ENCODE measurements at regions not wholly inside any gene's neighbourhood (a gene's known extent, or its start where the extent isn't known, plus 50 kb on each side); places are given as distances from the start of the nearest gene placed in this dataset.

DNA sequence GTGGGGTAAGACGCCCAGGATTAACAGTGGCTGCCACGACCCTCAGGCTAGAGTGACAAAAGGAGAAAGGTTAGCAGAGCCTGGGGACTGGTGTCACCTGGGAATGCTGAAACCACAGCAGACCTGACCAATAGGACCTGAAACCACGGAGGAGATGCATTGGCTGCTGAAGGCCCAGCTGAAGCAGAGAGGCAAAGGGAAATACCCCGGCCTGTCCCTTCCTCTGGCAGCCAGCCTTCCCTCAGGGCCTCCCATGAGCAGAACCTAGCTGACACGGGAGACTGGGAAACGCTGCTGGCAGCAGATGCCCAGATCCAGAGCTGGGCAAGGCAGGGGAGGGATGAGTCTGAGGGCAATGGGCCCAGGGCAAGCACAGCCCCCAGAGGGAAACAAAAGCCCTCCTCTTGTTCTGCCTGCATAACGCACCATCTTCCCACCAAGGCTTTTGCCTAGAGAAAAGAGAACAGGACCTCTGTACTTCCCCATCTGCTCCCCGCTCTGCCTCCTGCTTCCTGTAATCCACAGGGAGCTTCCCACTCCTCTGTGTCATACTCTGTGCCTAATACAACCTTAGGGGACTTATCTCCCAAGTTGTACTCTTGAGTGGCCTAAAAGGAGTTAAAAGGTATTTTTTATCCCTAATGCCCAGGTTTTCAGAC is 216.2 kb downstream of the ABHD5 start:
- H3K27ac ChIP-seq (ENCODE audit: low read depth in 1 of 2, low read length in 2 of 2) = no peak overlapping the region
- no peaks in the 10 kb centered on the region for H3K4me1 ChIP-seq (ENCODE audit: control insufficient read depth in 1 of 2, insufficient read depth in 2 of 2, low read length in 2 of 2)
- 76 to 78% methylated on average over 8 of the region's 8 CpGs for WGBS, 2 donors
- intact Hi-C loops (cut with DNase I) = no loop called here
- peak; percentile 15 for ATAC-seq (ENCODE audit: low FRiP score)
- H3K9me3 ChIP-seq (ENCODE audit: control insufficient read depth, low read length) = no peaks in the 10 kb centered on the region
- no peak overlapping the region for H3K4me3 ChIP-seq (ENCODE audit: low read length in 2 of 2)
- H3K27me3 ChIP-seq (ENCODE audit: control insufficient read depth in 1 of 2, insufficient read depth in 2 of 2, low read length in 1 of 2) = no peaks in the 10 kb centered on the region
- no peaks in the 10 kb centered on the region for H3K36me3 ChIP-seq (ENCODE audit: control insufficient read depth in 1 of 2, insufficient read depth in 2 of 2, low read length in 1 of 2)
- DNase-seq = no peak

DNA sequence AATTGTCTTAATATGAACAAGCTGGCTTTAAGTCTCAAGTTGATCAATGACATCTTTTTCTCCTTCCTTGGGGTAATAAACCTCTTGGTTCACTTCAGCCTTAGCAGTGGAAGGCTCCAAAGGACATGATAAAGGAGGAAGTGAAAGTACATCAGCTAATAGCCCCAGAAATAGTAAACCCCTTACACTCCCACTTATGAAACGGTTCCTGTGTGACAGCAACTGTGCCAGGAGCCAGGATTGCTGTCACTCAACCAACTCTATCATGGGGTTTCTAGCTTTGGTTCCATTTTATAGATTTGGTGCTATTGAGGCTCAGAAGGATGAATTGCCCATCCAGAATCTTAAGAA is 216.7 kb downstream of the ABHD5 start:
- intact Hi-C loops (cut with DNase I) = no loop called here

DNA sequence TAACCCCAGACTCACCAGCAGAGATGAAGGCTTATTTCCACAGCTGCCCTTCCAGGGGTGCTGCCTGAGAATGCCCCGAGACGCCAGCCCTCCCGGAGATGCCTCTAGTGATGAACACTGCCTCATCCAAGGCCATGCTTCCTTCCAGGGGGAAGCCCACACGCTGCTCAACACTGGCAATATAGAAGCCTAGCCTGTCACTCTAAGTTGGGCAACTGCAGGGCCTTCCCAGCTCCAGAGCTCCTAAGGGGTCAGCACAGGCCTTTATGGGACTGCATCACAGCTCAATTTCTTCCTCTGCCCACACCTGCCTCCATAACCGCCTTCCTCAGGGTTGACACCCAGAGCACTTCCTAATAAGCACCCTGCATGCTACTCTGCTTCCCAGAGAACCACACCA is 217.7 kb downstream of the ABHD5 start:
- Histone ChIP-seq H3K4me1 (ENCODE audit: control insufficient read depth in 1 of 2, insufficient read depth in 2 of 2, low read length in 2 of 2) (no peaks in the 10 kb centered on the region), H3K27me3 (ENCODE audit: control insufficient read depth in 1 of 2, insufficient read depth in 2 of 2, low read length in 1 of 2) (no peaks in the 10 kb centered on the region), H3K4me3 (ENCODE audit: low read length in 2 of 2) (no peak overlapping the region), H3K27ac (ENCODE audit: low read depth in 1 of 2, low read length in 2 of 2) (no peak overlapping the region), H3K36me3 (ENCODE audit: control insufficient read depth in 1 of 2, insufficient read depth in 2 of 2, low read length in 1 of 2) (no peaks in the 10 kb centered on the region), H3K9me3 (ENCODE audit: control insufficient read depth, low read length) (no peaks in the 10 kb centered on the region)
- DNase-seq = no peak
- no peak for ATAC-seq (ENCODE audit: low FRiP score)
- intact Hi-C loops (cut with DNase I) = no loop called here
- 86 to 93% methylated on average over 5 of the region's 5 CpGs for WGBS, 2 donors

More for the DNA sequence above, 216.7 kb downstream of the ABHD5 start:
- H3K4me1 ChIP-seq (ENCODE audit: control insufficient read depth in 1 of 2, insufficient read depth in 2 of 2, low read length in 2 of 2) = no peaks in the 10 kb centered on the region
- no peaks in the 10 kb centered on the region for H3K9me3 ChIP-seq (ENCODE audit: control insufficient read depth, low read length)
- DNase-seq (no peak), ATAC-seq (ENCODE audit: low FRiP score) (no peak)
- H3K4me3 ChIP-seq (ENCODE audit: low read length in 2 of 2) = no peak overlapping the region
- no peaks in the 10 kb centered on the region for H3K36me3 ChIP-seq (ENCODE audit: control insufficient read depth in 1 of 2, insufficient read depth in 2 of 2, low read length in 1 of 2)
- 92 to 100% methylated on average over 1 of the region's 1 CpG for WGBS, 2 donors
- H3K27me3 ChIP-seq (ENCODE audit: control insufficient read depth in 1 of 2, insufficient read depth in 2 of 2, low read length in 1 of 2) = no peaks in the 10 kb centered on the region
- no peak overlapping the region for H3K27ac ChIP-seq (ENCODE audit: low read depth in 1 of 2, low read length in 2 of 2)

GRCh38 chr3:43909149-43909548 is 218.4 kb downstream of the ABHD5 start:
- Histone ChIP-seq H3K27ac (ENCODE audit: low read depth in 1 of 2, low read length in 2 of 2) (no peak overlapping the region), H3K4me1 (ENCODE audit: control insufficient read depth in 1 of 2, insufficient read depth in 2 of 2, low read length in 2 of 2) (no peaks in the 10 kb centered on the region), H3K4me3 (ENCODE audit: low read length in 2 of 2) (no peak overlapping the region), H3K36me3 (ENCODE audit: control insufficient read depth in 1 of 2, insufficient read depth in 2 of 2, low read length in 1 of 2) (no peaks in the 10 kb centered on the region), H3K27me3 (ENCODE audit: control insufficient read depth in 1 of 2, insufficient read depth in 2 of 2, low read length in 1 of 2) (no peaks in the 10 kb centered on the region), H3K9me3 (ENCODE audit: control insufficient read depth, low read length) (no peaks in the 10 kb centered on the region)
- intact Hi-C loops (cut with DNase I) = no loop called here
- DNase-seq = no peak
- no peak for ATAC-seq (ENCODE audit: low FRiP score)
- 89 to 90% methylated on average over 3 of the region's 3 CpGs for WGBS, 2 donors

DNA sequence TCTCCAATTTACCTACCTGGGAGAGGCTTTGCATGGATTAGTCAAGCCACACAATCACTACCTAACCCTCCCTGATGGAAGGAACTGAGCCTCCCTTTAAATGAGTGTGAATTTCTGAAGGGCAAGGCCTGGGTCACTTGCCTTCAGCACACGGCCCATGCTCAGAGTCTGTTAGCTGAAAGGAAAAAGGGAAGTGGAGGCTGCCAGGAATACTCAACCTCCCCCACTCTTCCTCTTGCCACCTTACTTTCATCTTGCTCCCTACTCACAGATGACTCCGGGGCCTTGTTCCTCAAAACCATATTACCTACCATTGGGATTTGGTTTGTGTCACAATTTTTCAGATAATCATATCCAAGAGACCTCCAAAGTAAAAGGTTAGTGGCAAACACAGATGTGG is 220.0 kb downstream of the ABHD5 start:
- Histone ChIP-seq H3K36me3 (ENCODE audit: control insufficient read depth in 1 of 2, insufficient read depth in 2 of 2, low read length in 1 of 2) (no peaks in the 10 kb centered on the region), H3K9me3 (ENCODE audit: control insufficient read depth, low read length) (no peaks in the 10 kb centered on the region), H3K4me3 (ENCODE audit: low read length in 2 of 2) (no peak overlapping the region), H3K27ac (ENCODE audit: low read depth in 1 of 2, low read length in 2 of 2) (no peak overlapping the region), H3K27me3 (ENCODE audit: control insufficient read depth in 1 of 2, insufficient read depth in 2 of 2, low read length in 1 of 2) (no peaks in the 10 kb centered on the region), H3K4me1 (ENCODE audit: control insufficient read depth in 1 of 2, insufficient read depth in 2 of 2, low read length in 2 of 2) (no peaks in the 10 kb centered on the region)
- intact Hi-C loops (cut with DNase I) = no loop called here
- DNase-seq (no peak), ATAC-seq (ENCODE audit: low FRiP score) (no peak)
- 88 to 90% methylated on average over 2 of the region's 2 CpGs for WGBS, 2 donors

- ATAC-seq (ENCODE audit: low FRiP score) = no peak
- DNase-seq = no peak
- WGBS, 2 donors = 93 to 95% methylated on average over 8 of the region's 8 CpGs
- Histone ChIP-seq H3K27me3 (ENCODE audit: control insufficient read depth in 1 of 2, insufficient read depth in 2 of 2, low read length in 1 of 2) (no peaks in the 10 kb centered on the region), H3K4me3 (ENCODE audit: low read length in 2 of 2) (no peak overlapping the region), H3K27ac (ENCODE audit: low read depth in 1 of 2, low read length in 2 of 2) (no peak overlapping the region), H3K9me3 (ENCODE audit: control insufficient read depth, low read length) (peaks cover 3% of the 10 kb centered on the region), H3K4me1 (ENCODE audit: control insufficient read depth in 1 of 2, insufficient read depth in 2 of 2, low read length in 2 of 2) (no peaks in the 10 kb centered on the region), H3K36me3 (ENCODE audit: control insufficient read depth in 1 of 2, insufficient read depth in 2 of 2, low read length in 1 of 2) (no peaks in the 10 kb centered on the region)
- intact Hi-C loops (cut with DNase I) = no loop called here
Measured at GRCh38 chr3:43913036-43913948, 222.6 kb downstream of the ABHD5 start.

DNA sequence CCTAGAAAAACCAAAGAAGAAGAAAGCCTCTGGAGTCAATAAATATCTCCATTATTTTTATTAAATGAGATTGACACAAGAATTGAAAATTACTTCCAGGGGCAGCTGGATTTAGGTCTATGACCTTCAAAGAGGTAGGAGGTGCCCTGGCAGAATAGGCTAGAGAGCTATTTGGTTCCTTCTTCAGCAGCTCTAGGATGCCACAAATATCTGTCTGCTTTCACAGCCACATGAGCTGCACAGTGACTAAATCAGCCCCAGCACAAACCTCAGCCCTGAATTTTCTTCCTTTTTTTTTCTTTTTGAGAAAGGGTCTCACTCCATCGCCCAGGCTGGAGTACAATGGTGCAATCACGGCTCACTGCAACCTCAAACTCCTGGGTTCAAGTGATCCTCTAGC is 223.5 kb downstream of the ABHD5 start:
- no peaks in the 10 kb centered on the region for H3K4me1 ChIP-seq (ENCODE audit: control insufficient read depth in 1 of 2, insufficient read depth in 2 of 2, low read length in 2 of 2)
- intact Hi-C loops (cut with DNase I) = no loop called here
- DNase-seq (no peak), ATAC-seq (ENCODE audit: low FRiP score) (no peak)
- 96 to 100% methylated on average over 2 of the region's 2 CpGs for WGBS, 2 donors
- H3K27ac ChIP-seq (ENCODE audit: low read depth in 1 of 2, low read length in 2 of 2) = no peak overlapping the region
- H3K36me3 ChIP-seq (ENCODE audit: control insufficient read depth in 1 of 2, insufficient read depth in 2 of 2, low read length in 1 of 2) = no peaks in the 10 kb centered on the region
- no peak overlapping the region for H3K4me3 ChIP-seq (ENCODE audit: low read length in 2 of 2)
- H3K27me3 ChIP-seq (ENCODE audit: control insufficient read depth in 1 of 2, insufficient read depth in 2 of 2, low read length in 1 of 2) = no peaks in the 10 kb centered on the region
- H3K9me3 ChIP-seq (ENCODE audit: control insufficient read depth, low read length) = peaks cover 3% of the 10 kb centered on the region

DNA sequence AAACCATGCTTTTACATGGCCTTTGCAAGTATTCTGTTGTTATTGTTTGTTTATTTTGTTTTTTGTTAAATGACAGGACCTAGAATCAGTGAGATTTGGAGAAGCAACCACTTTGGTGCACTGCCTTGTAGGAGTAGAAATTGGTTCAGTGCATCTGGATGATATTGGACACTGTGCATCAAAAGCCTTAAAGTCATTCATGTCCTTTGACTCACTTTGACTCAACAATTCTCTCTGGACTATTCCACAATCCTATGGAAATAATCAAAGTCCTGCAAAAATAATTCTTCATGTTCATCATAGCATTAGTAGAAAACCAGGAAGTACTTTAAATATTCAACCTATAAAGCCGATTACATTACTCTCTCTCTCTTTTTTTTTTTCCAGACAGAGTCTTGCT is 224.8 kb downstream of the ABHD5 start:
- H3K27me3 ChIP-seq (ENCODE audit: control insufficient read depth in 1 of 2, insufficient read depth in 2 of 2, low read length in 1 of 2) = no peaks in the 10 kb centered on the region
- no peaks in the 10 kb centered on the region for H3K36me3 ChIP-seq (ENCODE audit: control insufficient read depth in 1 of 2, insufficient read depth in 2 of 2, low read length in 1 of 2)
- 98 to 100% methylated on average over 1 of the region's 1 CpG for WGBS, 2 donors
- no peak overlapping the region for H3K27ac ChIP-seq (ENCODE audit: low read depth in 1 of 2, low read length in 2 of 2)
- intact Hi-C loops (cut with DNase I) = no loop called here
- DNase-seq = no peak
- no peaks in the 10 kb centered on the region for H3K4me1 ChIP-seq (ENCODE audit: control insufficient read depth in 1 of 2, insufficient read depth in 2 of 2, low read length in 2 of 2)
- ATAC-seq (ENCODE audit: low FRiP score) = no peak
- H3K9me3 ChIP-seq (ENCODE audit: control insufficient read depth, low read length) = peaks cover 3% of the 10 kb centered on the region
- no peak overlapping the region for H3K4me3 ChIP-seq (ENCODE audit: low read length in 2 of 2)

DNA sequence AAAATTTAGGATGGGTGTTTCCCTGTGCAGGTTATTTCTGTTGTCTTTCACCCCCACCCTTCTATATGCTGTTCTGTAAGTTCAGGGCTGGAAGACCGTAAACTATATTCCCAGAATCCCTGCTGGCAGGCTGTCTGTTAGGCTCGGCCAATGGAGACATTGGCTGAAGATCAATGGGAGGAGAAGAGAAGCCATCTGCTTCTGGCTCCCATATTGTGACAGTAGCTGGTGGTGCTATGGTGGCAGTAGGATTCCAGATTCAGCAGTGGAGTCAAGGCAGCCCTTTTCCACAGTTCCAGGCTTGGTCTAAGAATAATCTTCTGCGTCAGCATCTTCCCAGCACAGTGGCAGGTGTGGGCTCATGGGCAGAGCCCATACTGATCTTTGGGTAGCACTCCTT is 226.6 kb downstream of the ABHD5 start:
- no peak overlapping the region for H3K4me3 ChIP-seq (ENCODE audit: low read length in 2 of 2)
- DNase-seq (no peak), ATAC-seq (ENCODE audit: low FRiP score) (no peak)
- 95 to 97% methylated on average over 3 of the region's 3 CpGs for WGBS, 2 donors
- no peaks in the 10 kb centered on the region for H3K36me3 ChIP-seq (ENCODE audit: control insufficient read depth in 1 of 2, insufficient read depth in 2 of 2, low read length in 1 of 2)
- H3K9me3 ChIP-seq (ENCODE audit: control insufficient read depth, low read length) = peaks cover 3% of the 10 kb centered on the region
- no peaks in the 10 kb centered on the region for H3K4me1 ChIP-seq (ENCODE audit: control insufficient read depth in 1 of 2, insufficient read depth in 2 of 2, low read length in 2 of 2)
- H3K27me3 ChIP-seq (ENCODE audit: control insufficient read depth in 1 of 2, insufficient read depth in 2 of 2, low read length in 1 of 2) = no peaks in the 10 kb centered on the region
- no peak overlapping the region for H3K27ac ChIP-seq (ENCODE audit: low read depth in 1 of 2, low read length in 2 of 2)
- intact Hi-C loops (cut with DNase I) = no loop called here
